GM23338 (cell line): ENCODE measurements at regions not wholly inside any gene's neighbourhood (a gene's known extent, or its start where the extent isn't known, plus 50 kb on each side); places are given as distances from the start of the nearest gene placed in this dataset.

Source experiments
- ATAC-seq: fragments of 200-7000 bp; cut with Tn5 transposase; 3 replicates; pipeline ENCODE4 v1.9.1; 2020
- DNase-seq: peaks from one replicate; pipeline ENCODE4 v3.0.0-alpha.2; 2015; ENCODE audit warnings: low spot score
- H2AFZ ChIP-seq: fragments of 200-600 bp; sonication (generic); 2 replicates; pipeline ENCODE4 v1.8.0; 2016; ENCODE audit warnings: antibody characterized with exemption, mild to moderate bottlenecking, moderate library complexity
- H3F3A ChIP-seq: fragments of 200-600 bp; sonication (generic); replicated peaks from 2 replicates; pipeline ENCODE4 v1.8.0; 2017; ENCODE audit warnings: antibody characterized with exemption, mixed run types, low read depth
- H3K27ac ChIP-seq: fragments of 200-600 bp; sonication (generic); 2 replicates; pipeline ENCODE4 v1.6.1; 2016; ENCODE audit warnings: low read depth
- H3K27me3 ChIP-seq: fragments of 200-600 bp; sonication (generic); 2 replicates; pipeline ENCODE4 v1.8.0; 2016; ENCODE audit warnings: mild to moderate bottlenecking, mixed run types, moderate library complexity; ENCODE audit not compliant: insufficient read depth
- H3K36me3 ChIP-seq: fragments of 200-600 bp; sonication (generic); 2 replicates; pipeline ENCODE4 v1.8.0; 2016; ENCODE audit warnings: mild to moderate bottlenecking; ENCODE audit not compliant: insufficient read depth
- H3K4me1 ChIP-seq: fragments of 200-600 bp; sonication (generic); 2 replicates; pipeline ENCODE4 v1.8.0; 2016; ENCODE audit warnings: mild to moderate bottlenecking, moderate library complexity; ENCODE audit not compliant: insufficient read depth
- H3K4me2 ChIP-seq: fragments of 200-600 bp; sonication (generic); 2 replicates; pipeline ENCODE4 v1.7.1; 2017; ENCODE audit warnings: mixed run types
- H3K4me3 ChIP-seq: fragments of 200-600 bp; sonication (generic); 2 replicates; pipeline ENCODE4 v1.6.1; 2016; ENCODE audit warnings: mixed run types
- H3K79me2 ChIP-seq: fragments of 200-600 bp; sonication (generic); replicated peaks from 2 replicates; pipeline ENCODE4 v1.8.0; 2017; ENCODE audit warnings: mild to moderate bottlenecking; ENCODE audit not compliant: insufficient read depth
- H3K9me2 ChIP-seq: fragments of 200-600 bp; sonication (generic); 2 replicates; pipeline ENCODE4 v1.8.0; 2017; ENCODE audit not compliant: insufficient read depth
- H4K20me1 ChIP-seq: fragments of 200-600 bp; sonication (generic); replicated peaks from 2 replicates; pipeline ENCODE4 v1.8.0; 2017; ENCODE audit warnings: mild to moderate bottlenecking; ENCODE audit not compliant: insufficient read depth
- H3K27ac Mint-ChIP-seq: 2 replicates; pipeline ENCODE4 v1.8.0; 2020; ENCODE audit warnings: inconsistent platforms, mild to moderate bottlenecking, moderate library complexity, mixed read lengths
- H3K27me3 Mint-ChIP-seq: 3 replicates; pipeline ENCODE4 v1.8.0; 2022; ENCODE audit warnings: low read depth, mild to moderate bottlenecking, moderate library complexity, mixed read lengths, inconsistent platforms; ENCODE audit not compliant: insufficient read depth, poor library complexity
- H3K36me3 Mint-ChIP-seq: 3 replicates; pipeline ENCODE4 v1.8.0; 2021; ENCODE audit warnings: low read depth, mild to moderate bottlenecking, inconsistent platforms, moderate library complexity, mixed read lengths
- H3K4me1 Mint-ChIP-seq: 3 replicates; pipeline ENCODE4 v1.8.0; 2020; ENCODE audit warnings: mild to moderate bottlenecking, inconsistent platforms, mixed read lengths
- H3K4me3 Mint-ChIP-seq: 3 replicates; pipeline ENCODE4 v1.8.0; 2021; ENCODE audit warnings: moderate library complexity, mild to moderate bottlenecking, inconsistent platforms, mixed read lengths
- H3K9me3 Mint-ChIP-seq: 3 replicates; pipeline ENCODE4 v1.8.0; 2020; ENCODE audit warnings: moderate library complexity, mild to moderate bottlenecking, inconsistent platforms, mixed read lengths
- CREB1 ChIP-seq: fragments of 250-450 bp; sonication (Bioruptor Pico); IDR thresholded peaks from 2 replicates; pipeline ENCODE4 v1.5.0; 2020; ENCODE audit warnings: low read depth, mild to moderate bottlenecking, moderate library complexity
- CTCF ChIP-seq, 2 experiments: fragments of 200-600 bp in 1 of 2; sonication (generic) in 1 of 2; conservative IDR thresholded peaks; 2 replicates each; pipeline versions ENCODE4 v1.5.1 to v1.6.1; 2016 to 2017; ENCODE audit warnings: antibody characterized with exemption in 2 of 2, low read depth in 2 of 2, mild to moderate bottlenecking in 2 of 2, moderate library complexity in 1 of 2
- ETS1 ChIP-seq: IDR thresholded peaks from 2 replicates; pipeline ENCODE4 v1.6.1; 2016; ENCODE audit warnings: antibody characterized with exemption
- EZH2 ChIP-seq: fragments of 200-600 bp; sonication (generic); IDR thresholded peaks from one replicate; pipeline ENCODE4 v1.8.0; 2017; ENCODE audit warnings: antibody characterized with exemption, mild to moderate bottlenecking, low read depth; ENCODE audit not compliant: unreplicated experiment
- EZH2phosphoT487 ChIP-seq: fragments of 200-600 bp; sonication (generic); IDR thresholded peaks from one replicate; pipeline ENCODE4 v1.8.1; 2018; ENCODE audit warnings: antibody characterized with exemption; ENCODE audit not compliant: unreplicated experiment
- JUNB ChIP-seq: IDR thresholded peaks from one replicate; pipeline ENCODE4 v1.6.1; 2016; ENCODE audit warnings: antibody characterized with exemption; ENCODE audit not compliant: unreplicated experiment
- NANOG ChIP-seq: IDR thresholded peaks from 2 replicates; pipeline ENCODE4 v1.6.1; 2016; ENCODE audit warnings: antibody characterized with exemption, borderline replicate concordance
- REST ChIP-seq: IDR thresholded peaks from one replicate; pipeline ENCODE4 v1.6.1; 2018; ENCODE audit warnings: antibody characterized with exemption; ENCODE audit not compliant: unreplicated experiment
- STAT1 ChIP-seq: IDR thresholded peaks from one replicate; pipeline ENCODE4 v1.6.1; 2016; ENCODE audit warnings: antibody characterized with exemption; ENCODE audit not compliant: unreplicated experiment
- ZNF114 ChIP-seq: fragments of 250-450 bp; sonication (Bioruptor Pico); IDR thresholded peaks from 2 replicates; pipeline ENCODE4 v1.5.0; 2020; ENCODE audit warnings: mild to moderate bottlenecking, moderate library complexity
- ZNF331 ChIP-seq: fragments of 250-450 bp; sonication (Bioruptor Pico); IDR thresholded peaks from 2 replicates; pipeline ENCODE4 v1.5.0; 2020; ENCODE audit warnings: low read depth, mild to moderate bottlenecking, moderate library complexity
- ZNF462 ChIP-seq: fragments of 250-450 bp; sonication (Bioruptor Pico); IDR thresholded peaks from 2 replicates; pipeline ENCODE4 v1.5.0; 2020; ENCODE audit warnings: mild to moderate bottlenecking, moderate library complexity

- no peak for TF ChIP-seq REST
- no peak for TF ChIP-seq JUNB
- no peak for TF ChIP-seq ZNF114 (CRISPR knock-in tag)
- TF ChIP-seq ZNF331 (CRISPR knock-in tag) = no peak
- no peak for TF ChIP-seq EZH2
- TF ChIP-seq CTCF (conservative IDR thresholded peaks at IDR 0.05; ENCODE audit: low read depth in 2 of 2) = no peak
- TF ChIP-seq ETS1 = no peak
- TF ChIP-seq NANOG = no peak
- TF ChIP-seq EZH2phosphoT487 = no peak
- TF ChIP-seq CREB1 (CRISPR knock-in tag) = no peak
Observed at GRCh38 chrX:64758047-64758446, 218.2 kb downstream of the ZC4H2 start (continued).

GRCh38 chrX:64739792-64740378, 236.4 kb downstream of the ZC4H2 start:
- H3K36me3 Mint-ChIP-seq = no peaks in the 10 kb centered on the region
- H3K4me1 Mint-ChIP-seq = no peaks in the 10 kb centered on the region
- Histone ChIP-seq H3K36me3 (no peaks in the 10 kb centered on the region), H3K4me1 (no peaks in the 10 kb centered on the region), H3K4me2 (no peak overlapping the region), H3K27ac (no peak overlapping the region), H3K4me3 (no peak overlapping the region), H4K20me1 (no peaks in the 10 kb centered on the region), H3K9me2 (no peaks in the 10 kb centered on the region), H3F3A (no peaks in the 10 kb centered on the region), H3K27me3 (no peaks in the 10 kb centered on the region), H2AFZ (no peak overlapping the region), H3K79me2 (no peaks in the 10 kb centered on the region)
- H3K4me3 Mint-ChIP-seq = no peak overlapping the region
- H3K27me3 Mint-ChIP-seq = no peaks in the 10 kb centered on the region
- ATAC-seq = no peak
- peaks cover 3% of the 10 kb centered on the region; the same call in 1 of the 3 replicates for H3K9me3 Mint-ChIP-seq
- no peak overlapping the region for H3K27ac Mint-ChIP-seq
- no peak for DNase-seq
- TF ChIP-seq CREB1 (CRISPR knock-in tag) (no peak), STAT1 (no peak), ZNF462 (CRISPR knock-in tag) (no peak), NANOG (no peak)
